ENCODE measurements at regions not wholly inside any gene's neighbourhood (a gene's known extent, or its start where the extent isn't known, plus 50 kb on each side); places are given as distances from the start of the nearest gene placed in this dataset.

DNA sequence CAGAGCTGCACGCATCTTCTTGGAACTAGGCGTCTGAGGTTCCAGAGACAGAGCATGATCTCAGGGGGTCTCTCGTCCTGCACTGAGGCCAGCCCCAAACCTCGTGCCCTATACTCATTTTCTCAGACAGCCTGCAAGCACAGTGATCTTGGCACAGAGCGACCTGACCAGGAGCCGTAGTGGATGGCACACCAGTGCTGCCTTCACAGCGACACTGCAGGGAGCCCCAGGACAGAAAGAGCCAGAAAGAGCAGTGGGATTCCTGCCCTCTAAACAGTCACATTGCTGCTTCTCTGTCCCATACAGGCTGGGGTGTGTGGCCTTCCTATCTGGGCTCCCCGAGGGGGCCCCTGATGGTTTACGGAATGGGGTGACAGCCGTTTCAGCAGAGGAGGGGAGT lies 131.0 kb downstream of the RBFOX3 start:
- POLR2A ChIA-PET: no interaction called here
- TF ChIP-seq ARNT (IDR thresholded peaks at IDR 0.05): no peak
- CTCF ChIA-PET: no interaction called here
- DNase-seq (ENCODE audit: extremely low spot score): no peak

DNA sequence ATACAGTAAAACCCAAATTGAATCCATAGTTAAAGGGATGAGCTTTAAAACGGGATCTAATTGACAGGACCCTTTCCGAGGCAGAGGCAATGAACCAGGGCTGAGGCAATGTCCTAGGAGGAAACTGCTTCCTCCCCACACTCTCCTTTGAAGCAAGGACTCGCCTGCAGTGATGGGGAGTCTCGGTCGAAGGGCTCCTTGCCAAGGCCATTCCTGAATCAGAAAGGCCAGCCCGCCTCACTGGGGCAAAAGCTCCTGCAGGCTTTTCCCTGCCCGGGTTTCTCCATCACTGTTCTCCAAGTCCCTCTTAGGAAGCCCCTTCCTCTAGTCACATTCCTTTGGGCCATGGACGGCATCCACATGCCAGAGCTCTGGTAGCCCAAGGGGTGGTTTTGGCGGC lies 132.0 kb downstream of the RBFOX3 start:
- no peak for DNase-seq (ENCODE audit: extremely low spot score)
- ChIA-PET CTCF (interaction anchor here (0.6 kb wide), 1 partner anchor 29 kb away, joined by 3 read pairs; no protein-coding TSS in a partner anchor), POLR2A (no interaction called here)
- TF ChIP-seq TARDBP (IDR thresholded peaks at IDR 0.05) (no peak), SUZ12 (IDR thresholded peaks at IDR 0.05) (no peak), BHLHE40 (IDR thresholded peaks at IDR 0.05; ENCODE audit: borderline replicate concordance) (no peak), LEF1 (IDR thresholded peaks at IDR 0.05; ENCODE audit: borderline replicate concordance) (no peak), FOXA1 (IDR thresholded peaks at IDR 0.05) (no peak), FOXK2 (IDR thresholded peaks at IDR 0.05) (no peak)

DNA sequence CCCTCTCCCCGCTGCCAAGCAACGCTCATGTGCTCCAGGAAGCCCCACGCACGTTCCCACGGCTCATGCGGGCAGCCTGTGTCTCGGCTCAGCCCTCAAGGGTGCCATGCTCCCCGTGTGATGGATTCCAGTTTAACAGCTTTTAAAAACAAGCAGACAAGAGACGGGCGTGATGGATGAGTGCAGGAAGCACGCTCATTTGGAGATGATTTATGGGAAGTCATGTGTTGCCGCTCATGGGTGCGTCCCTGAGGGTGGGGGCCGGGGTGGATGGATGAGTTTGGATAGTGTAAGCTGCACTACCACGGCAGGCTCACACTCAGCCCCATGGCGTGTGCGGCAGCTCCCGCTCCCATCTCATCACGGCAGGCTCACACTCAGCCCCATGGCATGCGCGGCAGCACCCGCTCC lies 132.8 kb downstream of the RBFOX3 start:
- TF ChIP-seq, protein P1, sequence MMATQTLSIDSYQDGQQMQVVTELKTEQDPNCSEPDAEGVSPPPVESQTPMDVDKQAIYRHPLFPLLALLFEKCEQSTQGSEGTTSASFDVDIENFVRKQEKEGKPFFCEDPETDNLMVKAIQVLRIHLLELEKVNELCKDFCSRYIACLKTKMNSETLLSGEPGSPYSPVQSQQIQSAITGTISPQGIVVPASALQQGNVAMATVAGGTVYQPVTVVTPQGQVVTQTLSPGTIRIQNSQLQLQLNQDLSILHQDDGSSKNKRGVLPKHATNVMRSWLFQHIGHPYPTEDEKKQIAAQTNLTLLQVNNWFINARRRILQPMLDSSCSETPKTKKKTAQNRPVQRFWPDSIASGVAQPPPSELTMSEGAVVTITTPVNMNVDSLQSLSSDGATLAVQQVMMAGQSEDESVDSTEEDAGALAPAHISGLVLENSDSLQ (IDR thresholded peaks at IDR 0.05): peak; percentile 85
- TF ChIP-seq ARNT (IDR thresholded peaks at IDR 0.05): no peak
- DNase-seq (ENCODE audit: extremely low spot score): no peak
- CTCF ChIA-PET: interaction anchor here (0.8 kb wide), 1 partner anchor 86 kb away, joined by 4 read pairs; no protein-coding TSS in a partner anchor
- POLR2A ChIA-PET: no interaction called here

DNA sequence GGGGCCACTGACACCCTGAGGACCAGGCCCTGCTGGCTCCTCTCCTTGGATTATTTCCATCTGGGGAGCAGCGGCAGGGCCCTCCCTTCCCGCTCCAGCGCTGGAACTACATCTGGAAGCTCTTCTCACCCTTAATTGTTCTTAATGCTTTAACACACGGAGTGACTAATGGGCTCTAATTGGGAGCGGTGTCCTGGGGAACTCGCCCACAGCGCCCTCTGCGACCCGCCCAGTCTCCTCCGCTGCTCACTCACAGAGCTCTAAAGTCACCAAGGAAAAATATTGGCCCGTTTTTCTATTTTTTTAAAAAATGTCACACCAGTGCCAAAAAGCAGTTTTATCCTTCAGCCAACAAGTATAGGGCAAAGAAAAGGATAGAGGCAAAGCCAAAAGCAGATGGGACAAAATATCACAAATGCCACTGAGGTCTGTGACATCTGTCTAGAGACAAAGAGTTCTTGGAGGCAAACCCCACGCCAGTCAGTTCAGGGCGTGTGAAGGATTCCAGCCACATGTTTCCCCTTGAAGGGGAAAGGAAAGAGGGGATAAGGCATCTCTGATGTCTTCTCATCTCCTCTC lies 134.7 kb downstream of the RBFOX3 start:
- ChIA-PET CTCF (no interaction called here), POLR2A (no interaction called here)
- TF ChIP-seq HDGF (IDR thresholded peaks at IDR 0.05; ENCODE audit: borderline replicate concordance) (no peak), CTBP1 (IDR thresholded peaks at IDR 0.05; ENCODE audit: borderline replicate concordance) (no peak), ZNF384 (IDR thresholded peaks at IDR 0.05) (no peak), SUZ12 (IDR thresholded peaks at IDR 0.05) (no peak), LEF1 (IDR thresholded peaks at IDR 0.05; ENCODE audit: borderline replicate concordance) (no peak), TARDBP (IDR thresholded peaks at IDR 0.05) (no peak)
- DNase-seq (ENCODE audit: extremely low spot score): no peak

DNA sequence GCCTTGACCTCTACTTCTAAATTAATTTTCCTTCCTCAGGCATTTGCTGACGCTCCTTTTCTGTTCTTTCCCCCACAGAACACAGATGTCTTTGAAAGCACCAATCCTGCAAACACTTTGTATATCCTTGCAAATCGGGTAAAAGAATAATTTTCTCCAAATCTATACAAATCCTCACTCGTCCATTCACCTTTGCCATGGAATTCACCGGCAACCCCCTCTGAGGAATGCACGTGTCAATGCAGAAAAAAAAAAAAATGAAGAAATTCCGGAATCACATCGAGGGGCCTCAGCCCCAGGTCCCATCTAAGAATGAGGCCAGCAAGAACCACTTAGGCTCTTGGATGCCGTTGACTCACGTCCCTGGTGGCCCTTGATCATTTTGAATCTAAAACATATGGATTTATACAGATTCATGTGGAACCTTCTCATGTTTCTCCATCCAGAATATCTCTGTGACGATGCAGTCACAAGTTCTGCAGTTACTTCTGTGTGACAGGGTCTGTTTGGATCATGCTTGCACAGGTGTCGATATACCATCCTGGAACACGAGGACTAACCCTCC lies 136.9 kb downstream of the RBFOX3 start:
- POLR2A ChIA-PET: no interaction called here
- no peak for TF ChIP-seq HDGF (IDR thresholded peaks at IDR 0.05; ENCODE audit: borderline replicate concordance)
- no peak for TF ChIP-seq CTBP1 (IDR thresholded peaks at IDR 0.05; ENCODE audit: borderline replicate concordance)
- TF ChIP-seq SP1 (IDR thresholded peaks at IDR 0.05): no peak
- no peak for TF ChIP-seq FOXA1 (IDR thresholded peaks at IDR 0.05)
- no peak for TF ChIP-seq ELF4 (IDR thresholded peaks at IDR 0.05)
- CTCF ChIA-PET: no interaction called here

DNA sequence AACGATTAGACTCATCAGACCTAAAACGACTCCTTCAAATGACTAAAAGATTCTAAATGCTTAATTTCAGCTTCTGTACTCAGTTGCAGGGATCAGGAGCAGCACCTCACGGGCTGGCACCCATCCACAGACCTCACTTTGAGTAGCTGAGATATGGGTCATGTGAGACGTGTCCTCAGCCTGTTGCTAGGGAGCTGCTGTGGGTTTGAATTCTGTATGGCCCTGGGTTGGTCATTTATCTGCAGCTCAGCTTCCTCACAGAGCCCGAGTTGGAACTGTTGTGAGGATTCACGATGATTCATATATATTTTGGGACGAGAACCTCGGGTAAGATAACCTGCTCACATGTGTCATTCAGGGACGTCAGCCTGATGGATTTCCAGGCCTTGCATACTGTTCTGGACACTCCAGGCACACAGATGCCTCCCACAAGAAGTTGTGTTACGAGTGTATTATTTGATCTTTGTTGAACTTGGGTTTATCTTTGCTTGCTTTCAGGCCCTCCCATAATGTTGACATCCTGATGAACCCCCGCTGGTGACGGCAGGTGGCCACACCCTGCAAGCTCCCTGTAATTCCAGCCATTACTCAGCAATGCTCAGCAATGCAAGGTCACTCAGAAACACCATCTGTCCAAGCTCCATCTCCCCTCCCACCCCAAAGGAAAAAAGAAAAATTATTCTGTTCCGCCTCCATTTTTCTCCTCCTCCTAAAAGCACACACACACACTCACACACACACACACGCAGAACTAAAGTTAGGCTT lies 137.6 kb downstream of the RBFOX3 start:
- ChIA-PET CTCF (no interaction called here), POLR2A (no interaction called here)
- TF ChIP-seq CTBP1 (IDR thresholded peaks at IDR 0.05; ENCODE audit: borderline replicate concordance) (no peak), ELF4 (IDR thresholded peaks at IDR 0.05) (no peak), LEF1 (IDR thresholded peaks at IDR 0.05; ENCODE audit: borderline replicate concordance) (no peak), FOXK2 (IDR thresholded peaks at IDR 0.05) (no peak)
- no peak for DNase-seq (ENCODE audit: extremely low spot score)

More for the DNA sequence above, 136.9 kb downstream of the RBFOX3 start:
- DNase-seq (ENCODE audit: extremely low spot score): no peak

DNA sequence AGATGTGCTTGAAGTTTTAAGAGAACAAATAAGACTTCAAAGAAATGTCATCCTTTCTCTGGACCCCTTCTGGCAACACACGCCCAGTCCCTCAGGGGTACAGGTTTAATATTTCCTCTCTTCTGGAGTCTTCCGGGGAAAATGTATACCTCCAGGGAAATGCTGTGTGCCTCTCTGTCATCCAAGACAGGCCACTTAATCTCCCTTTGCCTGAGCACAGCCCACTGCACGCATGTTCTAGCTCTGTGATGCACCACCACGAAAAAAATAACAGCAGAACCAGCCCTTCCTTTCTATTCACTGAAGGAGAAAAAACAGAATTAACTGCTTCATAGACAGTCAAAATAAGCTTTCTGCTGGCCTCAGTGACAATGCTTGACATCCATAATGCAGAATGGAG lies 140.1 kb downstream of the RBFOX3 start:
- DNase-seq (ENCODE audit: extremely low spot score): no peak
- POLR2A ChIA-PET: no interaction called here
- CTCF ChIA-PET: no interaction called here
- TF ChIP-seq TARDBP (IDR thresholded peaks at IDR 0.05): no peak
- TF ChIP-seq HDGF (IDR thresholded peaks at IDR 0.05; ENCODE audit: borderline replicate concordance): no peak
- no peak for TF ChIP-seq L3MBTL2 (conservative IDR thresholded peaks at IDR 0.05)
- TF ChIP-seq CTBP1 (IDR thresholded peaks at IDR 0.05; ENCODE audit: borderline replicate concordance): no peak
- no peak for TF ChIP-seq FOXK2 (IDR thresholded peaks at IDR 0.05)
- no peak for TF ChIP-seq FOXM1 (IDR thresholded peaks at IDR 0.05; ENCODE audit: borderline replicate concordance)
- no peak for TF ChIP-seq SP1 (IDR thresholded peaks at IDR 0.05)

DNA sequence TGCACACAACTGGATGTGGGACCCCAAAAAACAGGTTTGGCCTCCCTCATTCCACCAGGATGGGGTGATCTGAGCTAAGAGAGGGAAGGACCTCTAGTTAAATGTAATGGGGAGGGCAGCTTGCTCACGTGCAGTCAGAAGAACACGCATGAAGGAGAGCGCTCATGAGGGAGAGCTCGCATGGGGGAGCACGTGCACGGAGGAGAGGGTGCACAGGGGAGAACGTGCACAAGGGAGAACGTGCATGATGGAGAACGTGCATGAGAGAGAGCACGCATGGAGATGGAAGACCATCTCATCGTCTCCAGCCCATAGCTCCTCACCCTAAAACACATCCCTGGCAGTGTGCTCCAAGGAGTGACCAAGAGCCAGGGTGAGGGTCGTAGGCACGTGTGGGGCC lies 141.2 kb downstream of the RBFOX3 start:
- ChIA-PET CTCF (no interaction called here), POLR2A (no interaction called here)
- TF ChIP-seq NFRKB (IDR thresholded peaks at IDR 0.05) (no peak), SUZ12 (IDR thresholded peaks at IDR 0.05) (no peak), FOXK2 (IDR thresholded peaks at IDR 0.05) (no peak), ELF4 (IDR thresholded peaks at IDR 0.05) (no peak), L3MBTL2 (conservative IDR thresholded peaks at IDR 0.05) (no peak), BHLHE40 (IDR thresholded peaks at IDR 0.05; ENCODE audit: borderline replicate concordance) (no peak), TARDBP (IDR thresholded peaks at IDR 0.05) (no peak), SP1 (IDR thresholded peaks at IDR 0.05) (no peak), FOXM1 (IDR thresholded peaks at IDR 0.05; ENCODE audit: borderline replicate concordance) (no peak), HDGF (IDR thresholded peaks at IDR 0.05; ENCODE audit: borderline replicate concordance) (no peak), ARNT (IDR thresholded peaks at IDR 0.05) (no peak)
- DNase-seq (ENCODE audit: extremely low spot score): no peak
